Naive thymus-derived CD4-positive, alpha-beta T cell (primary cell): ENCODE measurements at regions not wholly inside any gene's neighbourhood (a gene's known extent, or its start where the extent isn't known, plus 50 kb on each side); places are given as distances from the start of the nearest gene placed in this dataset.

ENCODE experiments used
- ATAC-seq: fragments of 150-1000 bp; cut with Tn5 transposase; 2 replicates; pipeline ENCODE4 v1.10.0; 2021; ENCODE audit warnings: mild to moderate bottlenecking, moderate library complexity
- CTCF ChIA-PET: fragments of 350-600 bp; sonication (Branson Sonifier 250); formaldehyde crosslinking; loops from one replicate; lab custom pipeline; 2021; ENCODE audit warnings: antibody characterized with exemption; lab: Charles Lee
- POLR2A ChIA-PET: fragments of 350-600 bp; sonication (Branson Sonifier 250); formaldehyde crosslinking; loops from one replicate; lab custom pipeline; 2021; ENCODE audit warnings: antibody characterized with exemption, inconsistent platforms; lab: Charles Lee
- DNase-seq, 9 donors: peaks; one replicate each; pipeline versions ENCODE4 v3.0.0 to v3.0.0-alpha.2; 2020 to 2022; ENCODE audit warnings: mixed read lengths in 1 of 9
- H3K27ac ChIP-seq: one replicate; pipeline ENCODE4 v1.7.0; 2013; ENCODE audit warnings: mild to moderate bottlenecking, low read depth, low read length, moderate library complexity
- H3K27me3 ChIP-seq, 2 donors: one replicate each; pipeline ENCODE4 v1.7.0; 2013; ENCODE audit warnings: low read length in 2 of 2, mild to moderate bottlenecking in 2 of 2, moderate library complexity in 2 of 2; ENCODE audit not compliant: control insufficient read depth in 2 of 2, insufficient read depth in 2 of 2
- H3K36me3 ChIP-seq, 3 experiments: 1 replicate in 2 of 3; 2 replicates in 1 of 3; pipeline ENCODE4 v1.7.0; 2013; ENCODE audit warnings: low read length in 3 of 3, mild to moderate bottlenecking in 3 of 3, moderate library complexity in 1 of 3; ENCODE audit not compliant: insufficient read depth in 3 of 3, control insufficient read depth in 2 of 3
- H3K4me1 ChIP-seq, 2 donors: one replicate each; pipeline ENCODE4 v1.7.0; 2013; ENCODE audit warnings: low read length in 2 of 2, mild to moderate bottlenecking in 2 of 2, moderate library complexity in 1 of 2; ENCODE audit not compliant: control insufficient read depth in 2 of 2, insufficient read depth in 2 of 2
- H3K4me3 ChIP-seq: 2 replicates; pipeline ENCODE4 v1.7.0; 2013; ENCODE audit warnings: mild to moderate bottlenecking, low read length
- H3K9me3 ChIP-seq, 3 experiments: 1 replicate in 2 of 3; 2 replicates in 1 of 3; pipeline ENCODE4 v1.7.0; 2013; ENCODE audit warnings: low read length in 3 of 3; ENCODE audit not compliant: control insufficient read depth in 2 of 3
- H3K27ac Mint-ChIP-seq, 9 donors: one replicate each; pipeline ENCODE4 v1.8.0; 2020 to 2022; ENCODE audit warnings: mixed read lengths in 9 of 9, mild to moderate bottlenecking in 8 of 9, moderate library complexity in 5 of 9, inconsistent platforms in 2 of 9
- H3K27me3 Mint-ChIP-seq, 5 donors: one replicate each; pipeline ENCODE4 v1.8.0; 2021 to 2022; ENCODE audit warnings: mixed read lengths in 5 of 5, mild to moderate bottlenecking in 1 of 5
- H3K36me3 Mint-ChIP-seq, 5 donors: one replicate each; pipeline ENCODE4 v1.8.0; 2020 to 2022; ENCODE audit warnings: mixed read lengths in 5 of 5, mild to moderate bottlenecking in 3 of 5, inconsistent platforms in 1 of 5
- H3K4me1 Mint-ChIP-seq, 7 donors: one replicate each; pipeline ENCODE4 v1.8.0; 2020 to 2022; ENCODE audit warnings: mixed read lengths in 7 of 7, mild to moderate bottlenecking in 3 of 7, inconsistent platforms in 1 of 7
- H3K4me3 Mint-ChIP-seq, 10 donors: one replicate each; pipeline ENCODE4 v1.8.0; 2020 to 2022; ENCODE audit warnings: mild to moderate bottlenecking in 10 of 10, mixed read lengths in 10 of 10, moderate library complexity in 6 of 10, inconsistent platforms in 2 of 10
- H3K9me3 Mint-ChIP-seq, 11 donors: one replicate each; pipeline ENCODE4 v1.8.0; 2020 to 2022; ENCODE audit warnings: mixed read lengths in 11 of 11, mild to moderate bottlenecking in 4 of 11, inconsistent platforms in 1 of 11, moderate library complexity in 1 of 11
- intact Hi-C, 2 donors: fragments of 100-400 bp; cut with micrococcal nuclease; formaldehyde crosslinking; loops; one replicate each; pipeline ENCODE4 v1.15.1; 2023

DNA sequence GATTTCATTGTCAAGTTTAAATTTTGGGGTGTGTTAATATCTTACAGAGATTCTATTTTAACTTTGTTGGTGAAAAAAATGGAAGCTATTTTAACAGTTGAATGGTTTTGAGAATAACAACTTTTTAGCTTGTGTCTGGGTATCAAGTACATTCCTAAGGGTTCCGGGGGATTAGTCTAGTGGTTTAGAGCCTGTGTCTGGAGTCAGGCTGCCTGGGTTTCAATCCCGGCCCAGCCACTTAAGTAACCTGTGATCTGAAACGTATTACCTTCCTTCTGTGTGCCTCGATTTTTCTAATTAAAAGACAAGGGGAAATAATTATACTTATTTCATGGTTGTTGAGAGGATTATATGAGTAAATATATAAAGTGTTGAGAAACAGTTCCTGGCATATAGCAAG is 288.6 kb upstream of the NR3C2 start:
- H3K4me3 Mint-ChIP-seq = no peak overlapping the region
- no peak overlapping the region for H3K27ac Mint-ChIP-seq
- H3K27ac ChIP-seq = no peak overlapping the region
- H3K36me3 ChIP-seq = no peaks in the 10 kb centered on the region
- ATAC-seq (no peak), DNase-seq (no peak)
- H3K4me1 ChIP-seq = no peaks in the 10 kb centered on the region
- no peaks in the 10 kb centered on the region for H3K9me3 ChIP-seq
- H3K4me3 ChIP-seq = no peak overlapping the region
- H3K9me3 Mint-ChIP-seq = no peaks in the 10 kb centered on the region
- ChIA-PET CTCF (no interaction called here), POLR2A (no interaction called here)
- peaks cover 0 to 17% (median 8%) of the 10 kb centered on the region in 5 donors for H3K27me3 Mint-ChIP-seq
- intact Hi-C loops = no loop called here
- H3K36me3 Mint-ChIP-seq = peaks cover 0 to 4% (median 0%) of the 10 kb centered on the region in 5 donors
- no peaks in the 10 kb centered on the region for H3K4me1 Mint-ChIP-seq
- H3K27me3 ChIP-seq = no peaks in the 10 kb centered on the region

DNA sequence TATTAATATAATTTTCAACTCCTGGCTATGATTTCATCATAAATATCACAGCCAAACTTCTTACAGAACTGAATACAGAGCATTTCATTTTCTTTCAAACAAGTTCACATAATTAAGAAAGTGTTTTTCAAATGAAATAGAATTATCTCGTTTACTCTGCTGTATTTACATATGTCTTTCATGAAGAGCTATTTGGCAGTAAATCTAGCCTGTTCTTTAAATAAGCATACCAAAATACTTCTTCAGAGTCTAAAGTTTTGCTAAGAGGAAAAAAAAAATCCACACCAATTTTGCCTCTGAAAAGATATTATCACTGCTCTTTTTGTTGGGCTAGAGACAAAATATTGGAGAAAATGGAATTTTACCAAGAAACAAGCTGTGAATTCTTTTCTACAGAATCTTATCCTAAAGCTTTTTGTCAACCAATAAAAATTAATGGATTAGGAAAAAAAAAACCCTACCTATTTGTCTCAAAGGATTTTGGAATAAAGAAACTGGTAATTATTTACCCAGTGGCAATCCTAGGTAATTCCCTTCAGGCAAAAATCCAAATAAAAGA is 287.9 kb upstream of the NR3C2 start:
- Histone ChIP-seq H3K4me1 (no peaks in the 10 kb centered on the region), H3K4me3 (no peak overlapping the region), H3K27me3 (no peaks in the 10 kb centered on the region), H3K36me3 (no peaks in the 10 kb centered on the region), H3K9me3 (no peaks in the 10 kb centered on the region), H3K27ac (no peak overlapping the region)
- no peak overlapping the region for H3K4me3 Mint-ChIP-seq
- H3K27me3 Mint-ChIP-seq = peaks cover 0 to 17% (median 8%) of the 10 kb centered on the region in 5 donors
- peaks cover 0 to under 1% (median 0%) of the 10 kb centered on the region in 11 donors for H3K9me3 Mint-ChIP-seq
- CTCF ChIA-PET = no interaction called here
- H3K36me3 Mint-ChIP-seq = peaks cover 0 to 4% (median 0%) of the 10 kb centered on the region in 5 donors
- intact Hi-C loops = no loop called here
- no peak for ATAC-seq
- no peak for DNase-seq
- POLR2A ChIA-PET = no interaction called here
- no peak overlapping the region for H3K27ac Mint-ChIP-seq
- no peaks in the 10 kb centered on the region for H3K4me1 Mint-ChIP-seq

DNA sequence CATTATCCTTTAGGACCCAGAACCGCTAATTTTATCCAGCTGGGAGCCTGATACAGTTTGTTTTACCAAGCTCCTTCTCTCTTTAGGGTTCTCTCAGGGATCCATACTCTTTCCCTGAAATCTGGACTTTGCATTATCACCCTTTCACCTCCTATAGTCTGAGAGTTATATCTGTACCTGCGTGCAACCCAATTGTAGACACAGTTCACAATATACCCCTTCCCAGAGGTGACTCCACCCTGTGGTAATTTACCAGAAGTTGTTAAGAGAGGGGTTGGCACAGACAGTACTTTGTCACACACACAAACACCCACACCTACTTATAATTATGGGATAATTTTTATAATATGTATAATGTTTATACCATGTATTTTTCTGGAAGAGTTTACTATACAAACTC is 275.8 kb upstream of the NR3C2 start:
- H3K36me3 Mint-ChIP-seq = no peaks in the 10 kb centered on the region
- no peaks in the 10 kb centered on the region for H3K9me3 ChIP-seq
- H3K27ac Mint-ChIP-seq = no peak overlapping the region
- intact Hi-C loops = no loop called here
- no peak overlapping the region for H3K4me3 Mint-ChIP-seq
- H3K27me3 ChIP-seq = no peaks in the 10 kb centered on the region
- no peak overlapping the region for H3K27ac ChIP-seq
- ChIA-PET POLR2A (no interaction called here), CTCF (interaction anchor here (0.6 kb wide), 1 partner anchor 289 kb away, joined by 3 read pairs; no protein-coding TSS in a partner anchor)
- no peaks in the 10 kb centered on the region for H3K4me1 ChIP-seq
- H3K4me1 Mint-ChIP-seq = no peaks in the 10 kb centered on the region
- DNase-seq (no peak), ATAC-seq (no peak)
- peaks cover 0 to 12% (median 4%) of the 10 kb centered on the region in 11 donors for H3K9me3 Mint-ChIP-seq
- no peaks in the 10 kb centered on the region for H3K36me3 ChIP-seq
- H3K4me3 ChIP-seq = no peak overlapping the region
- H3K27me3 Mint-ChIP-seq = peaks cover 0 to 4% (median 0%) of the 10 kb centered on the region in 5 donors

DNA sequence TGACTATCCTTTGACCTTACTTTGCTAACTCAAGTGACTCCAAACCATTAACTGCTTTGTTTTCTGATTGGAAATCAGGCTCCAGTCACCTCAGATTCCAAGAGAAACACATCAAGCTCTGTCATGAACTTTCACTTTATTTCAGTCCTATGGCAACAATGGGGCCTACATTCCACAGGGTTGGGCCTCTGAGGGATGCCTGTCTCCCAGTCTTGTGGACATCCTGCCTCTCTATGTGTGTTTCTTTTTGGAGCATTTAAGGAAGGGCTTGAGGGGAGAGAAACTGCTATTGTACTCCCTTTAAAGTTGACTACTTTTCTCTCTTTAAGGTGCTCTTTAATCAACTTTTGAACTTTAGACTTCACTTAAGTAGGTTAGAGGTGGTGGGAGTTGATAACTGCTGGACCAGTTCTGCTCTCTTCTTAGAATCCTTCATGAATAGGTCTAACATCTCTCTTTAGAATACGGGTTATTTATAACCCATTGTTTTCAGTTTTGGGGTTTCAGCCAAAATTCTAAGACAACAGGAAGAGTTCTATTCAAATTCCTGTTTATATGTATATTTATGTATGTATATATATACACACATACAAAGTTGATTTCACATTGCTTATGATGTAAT is 274.3 kb upstream of the NR3C2 start:
- Mint-ChIP-seq H3K36me3 (no peaks in the 10 kb centered on the region), H3K4me1 (no peaks in the 10 kb centered on the region), H3K9me3 (peaks cover 0 to 12% (median 2%) of the 10 kb centered on the region in 11 donors), H3K4me3 (no peak overlapping the region), H3K27me3 (peaks cover 0 to 4% (median 0%) of the 10 kb centered on the region in 5 donors), H3K27ac (no peak overlapping the region)
- intact Hi-C loops = no loop called here
- Histone ChIP-seq H3K27ac (no peak overlapping the region), H3K27me3 (no peaks in the 10 kb centered on the region), H3K9me3 (no peaks in the 10 kb centered on the region), H3K4me3 (no peak overlapping the region), H3K4me1 (no peaks in the 10 kb centered on the region), H3K36me3 (no peaks in the 10 kb centered on the region)
- ChIA-PET CTCF (no interaction called here), POLR2A (no interaction called here)
- DNase-seq (no peak), ATAC-seq (no peak)

DNA sequence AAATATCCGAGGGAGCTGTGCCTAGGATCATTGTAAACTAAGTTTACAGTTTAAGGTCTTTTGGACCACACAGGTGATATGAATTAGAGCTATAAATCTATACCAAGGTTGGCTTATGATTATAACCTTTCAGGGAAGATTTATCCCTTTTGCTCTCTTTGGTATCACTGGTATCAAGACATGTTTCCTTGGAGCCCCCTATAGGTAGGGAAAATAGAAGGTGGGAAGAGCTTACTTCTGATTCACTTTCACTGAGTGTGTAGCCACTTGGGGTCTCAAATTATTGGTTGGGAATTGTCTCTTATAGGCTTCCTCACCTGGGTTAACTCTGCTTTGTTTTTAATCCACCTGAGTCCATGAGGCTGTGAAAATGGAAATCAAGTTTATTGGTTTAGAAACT is 262.1 kb upstream of the NR3C2 start:
- ChIA-PET POLR2A (no interaction called here), CTCF (no interaction called here)
- Histone ChIP-seq H3K4me1 (no peaks in the 10 kb centered on the region), H3K27ac (no peak overlapping the region), H3K27me3 (peaks cover 0 to 4% of the 10 kb centered on the region in 2 donors), H3K4me3 (no peak overlapping the region), H3K36me3 (no peaks in the 10 kb centered on the region), H3K9me3 (no peaks in the 10 kb centered on the region)
- Mint-ChIP-seq H3K36me3 (peaks cover 0 to 5% (median 0%) of the 10 kb centered on the region in 5 donors), H3K27ac (no peak overlapping the region), H3K4me3 (no peak overlapping the region), H3K9me3 (peaks cover 0 to 21% (median 3%) of the 10 kb centered on the region in 11 donors), H3K27me3 (peaks cover 0 to 4% (median 0%) of the 10 kb centered on the region in 5 donors), H3K4me1 (no peaks in the 10 kb centered on the region)
- DNase-seq (no peak), ATAC-seq (no peak)
- intact Hi-C loops = loop anchor here in 1 of 2 donors (10.0 kb wide), 1 partner anchor 679 kb away; no protein-coding TSS in a partner anchor

DNA sequence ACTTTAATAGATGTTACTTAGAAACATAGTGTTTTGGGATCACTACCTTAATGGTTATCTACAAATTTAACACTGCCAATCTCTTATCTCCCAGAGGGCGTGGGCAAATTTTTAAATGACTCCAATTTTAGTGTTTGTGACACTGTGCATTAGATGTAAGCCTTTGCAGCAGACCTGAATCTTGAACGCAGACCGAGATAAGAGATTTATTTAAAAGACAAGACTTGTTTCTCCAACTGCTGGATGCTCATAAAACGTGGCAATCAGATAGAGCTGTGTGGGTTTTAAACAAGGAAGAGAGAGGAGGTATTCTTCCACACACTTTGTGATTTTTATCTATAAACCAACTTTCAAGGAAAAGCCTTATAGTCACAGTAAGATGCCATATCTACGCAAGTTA is 252.5 kb upstream of the NR3C2 start:
- H3K36me3 ChIP-seq = no peaks in the 10 kb centered on the region
- H3K27me3 ChIP-seq = no peaks in the 10 kb centered on the region
- no peaks in the 10 kb centered on the region for H3K4me1 Mint-ChIP-seq
- H3K4me3 Mint-ChIP-seq = no peak overlapping the region
- no peaks in the 10 kb centered on the region for H3K4me1 ChIP-seq
- peaks cover 0 to 3% (median 0%) of the 10 kb centered on the region in 11 donors for H3K9me3 Mint-ChIP-seq
- intact Hi-C loops = no loop called here
- H3K36me3 Mint-ChIP-seq = no peaks in the 10 kb centered on the region
- H3K27ac ChIP-seq = no peak overlapping the region
- POLR2A ChIA-PET = no interaction called here
- H3K9me3 ChIP-seq = no peaks in the 10 kb centered on the region
- CTCF ChIA-PET = no interaction called here
- peaks cover 0 to 4% (median 0%) of the 10 kb centered on the region in 5 donors for H3K27me3 Mint-ChIP-seq
- no peak for DNase-seq
- ATAC-seq = no peak
- H3K4me3 ChIP-seq = no peak overlapping the region
- no peak overlapping the region for H3K27ac Mint-ChIP-seq
